ENCODE measurements at regions not wholly inside any gene's neighbourhood (a gene's known extent, or its start where the extent isn't known, plus 50 kb on each side); places are given as distances from the start of the nearest gene placed in this dataset.
"Not testable (repeated sequence)": the region's sequence is repeated elsewhere in the genome, so short reads cannot be mapped to it uniquely, and the experiment has no call there.

GRCh38 chr6:56804996-56805395 is 149.9 kb upstream of the BEND6 start:
- no peak for DNase-seq (ENCODE audit: low spot score)

- DNase-seq (ENCODE audit: low spot score), result no peak
Observed at GRCh38 chr6:56803594-56803993, 151.3 kb upstream of the BEND6 start.

- no peak for DNase-seq (ENCODE audit: low spot score)
Observed at GRCh38 chr6:56802584-56802983, 152.3 kb upstream of the BEND6 start.

- no peak for DNase-seq (ENCODE audit: low spot score)
Observed at GRCh38 chr6:56799989-56800388, 154.9 kb upstream of the BEND6 start.

- no peak for DNase-seq (ENCODE audit: low spot score)
Observed at GRCh38 chr6:56798163-56798562, 155.5 kb upstream of the DST start.

GRCh38 chr6:56796196-56796532 is 153.5 kb upstream of the DST start:
- no peak for DNase-seq (ENCODE audit: low spot score)

- no peak for DNase-seq (ENCODE audit: low spot score)
Observed at GRCh38 chr6:56795466-56796195, 152.9 kb upstream of the DST start.

- no peak for DNase-seq (ENCODE audit: low spot score)
Observed at GRCh38 chr6:56794421-56794820, 151.7 kb upstream of the DST start.

GRCh38 chr6:56793938-56794337 is 151.2 kb upstream of the DST start:
- DNase-seq (ENCODE audit: low spot score), result no peak

- DNase-seq (ENCODE audit: low spot score), result no peak
Observed at GRCh38 chr6:56790414-56790813, 147.7 kb upstream of the DST start.

GRCh38 chr6:56789879-56790278 is 147.2 kb upstream of the DST start:
- no peak for DNase-seq (ENCODE audit: low spot score)

GRCh38 chr6:56789342-56789741 is 146.7 kb upstream of the DST start:
- DNase-seq (ENCODE audit: low spot score), result no peak

- DNase-seq (ENCODE audit: low spot score), result no peak
Observed at GRCh38 chr6:56787209-56787608, 144.5 kb upstream of the DST start.

GRCh38 chr6:56786256-56786655 is 143.6 kb upstream of the DST start:
- no peak for DNase-seq (ENCODE audit: low spot score)

GRCh38 chr6:56785536-56785935 is 142.8 kb upstream of the DST start:
- DNase-seq (ENCODE audit: low spot score), result not testable (repeated sequence)

GRCh38 chr6:56780109-56780508 is 137.4 kb upstream of the DST start:
- DNase-seq (ENCODE audit: low spot score), result not testable (repeated sequence)

- DNase-seq (ENCODE audit: low spot score), result not testable (repeated sequence)
Observed at GRCh38 chr6:56778503-56778902, 135.8 kb upstream of the DST start.

GRCh38 chr6:56775498-56776166 is 132.9 kb upstream of the DST start:
- DNase-seq (ENCODE audit: low spot score), result no peak

GRCh38 chr6:56772737-56773184 is 130.1 kb upstream of the DST start:
- DNase-seq (ENCODE audit: low spot score), result no peak

- no peak for DNase-seq (ENCODE audit: low spot score)
Observed at GRCh38 chr6:56771929-56772607, 129.4 kb upstream of the DST start.

GRCh38 chr6:56771189-56771588 is 128.5 kb upstream of the DST start:
- DNase-seq (ENCODE audit: low spot score), result no peak

GRCh38 chr6:56770011-56770520 is 127.4 kb upstream of the DST start:
- no peak for DNase-seq (ENCODE audit: low spot score)

GRCh38 chr6:56767892-56768531 is 125.3 kb upstream of the DST start:
- no peak for DNase-seq (ENCODE audit: low spot score)

Data from CD4-positive, alpha-beta T cell treated with Interleukin-15 for 4 hours (primary cell).